ENCODE measurements at regions not wholly inside any gene's neighbourhood (a gene's known extent, or its start where the extent isn't known, plus 50 kb on each side); places are given as distances from the start of the nearest gene placed in this dataset.

GRCh38 chr12:13486794-13487193 lies 290.3 kb downstream of the EMP1 start:
- no peak for DNase-seq

GRCh38 chr12:13478650-13479181 lies 282.2 kb downstream of the EMP1 start:
- DNase-seq: no peak

- no peak for DNase-seq
Measured at GRCh38 chr12:13474381-13474780, 277.9 kb downstream of the EMP1 start.

- no peak for DNase-seq
Measured at GRCh38 chr12:13472690-13473089, 276.2 kb downstream of the EMP1 start.

GRCh38 chr12:13471471-13471870 lies 274.9 kb downstream of the EMP1 start:
- no peak for DNase-seq

GRCh38 chr12:13465635-13466034 lies 269.1 kb downstream of the EMP1 start:
- no peak for DNase-seq

GRCh38 chr12:13463189-13463588 lies 266.7 kb downstream of the EMP1 start:
- no peak for DNase-seq

GRCh38 chr12:13462450-13462849 lies 265.9 kb downstream of the EMP1 start:
- DNase-seq: no peak

GRCh38 chr12:13455778-13456144 lies 259.2 kb downstream of the EMP1 start:
- no peak for DNase-seq

GRCh38 chr12:13454991-13455777 lies 258.7 kb downstream of the EMP1 start:
- peak in 1 of 2 experiments; percentile 63 for DNase-seq

- DNase-seq: no peak
Measured at GRCh38 chr12:13452955-13453570, 256.5 kb downstream of the EMP1 start.

- DNase-seq: no peak
Measured at GRCh38 chr12:13451776-13452175, 255.2 kb downstream of the EMP1 start.

GRCh38 chr12:13450231-13451080 lies 253.9 kb downstream of the EMP1 start:
- DNase-seq: no peak

GRCh38 chr12:13444076-13444475 lies 247.6 kb downstream of the EMP1 start:
- DNase-seq: no peak

- no peak for DNase-seq
Measured at GRCh38 chr12:13443498-13443897, 247.0 kb downstream of the EMP1 start.

- no peak for DNase-seq
Measured at GRCh38 chr12:13443028-13443427, 246.5 kb downstream of the EMP1 start.

- DNase-seq: no peak
Measured at GRCh38 chr12:13442457-13442856, 245.9 kb downstream of the EMP1 start.

GRCh38 chr12:13440844-13441243 lies 244.3 kb downstream of the EMP1 start:
- no peak for DNase-seq

GRCh38 chr12:13437541-13437940 lies 241.0 kb downstream of the EMP1 start:
- no peak for DNase-seq

- no peak for DNase-seq
Measured at GRCh38 chr12:13436696-13437391, 240.3 kb downstream of the EMP1 start.

GRCh38 chr12:13436182-13436581 lies 239.7 kb downstream of the EMP1 start:
- peak; percentile 20 to 55 for DNase-seq

- peak in 1 of 2 experiments; percentile 1 for DNase-seq
Measured at GRCh38 chr12:13435235-13435933, 238.9 kb downstream of the EMP1 start.

Measured in NCI-H524 (cell line).